CD14-positive monocyte (primary cell): ENCODE measurements at regions not wholly inside any gene's neighbourhood (a gene's known extent, or its start where the extent isn't known, plus 50 kb on each side); places are given as distances from the start of the nearest gene placed in this dataset.
"Not testable (repeated sequence)": the region's sequence is repeated elsewhere in the genome, so short reads cannot be mapped to it uniquely, and the experiment has no call there.

ENCODE experiments used
- DNase-seq, 3 donors: peaks; one replicate each; pipeline ENCODE4 v3.0.0-alpha.2; 2011 to 2022
- H2AFZ ChIP-seq: 2 replicates; pipeline ENCODE4 v1.6.0; 2012; ENCODE audit warnings: mild to moderate bottlenecking, low read depth, low read length, inconsistent platforms; ENCODE audit not compliant: insufficient read depth, poor library complexity, severe bottlenecking
- H3K27ac ChIP-seq, 2 donors: 1 replicate in 1 of 2; 2 replicates in 1 of 2; pipeline ENCODE4 v1.5.1; 2012 to 2013; ENCODE audit warnings: low read length in 2 of 2, control low read depth in 1 of 2, inconsistent platforms in 1 of 2, low read depth in 1 of 2, mild to moderate bottlenecking in 1 of 2
- H3K27me3 ChIP-seq, 2 donors: one replicate each; pipeline versions ENCODE4 v1.6.0 to v1.6.1; 2011 to 2013; ENCODE audit warnings: low read length in 2 of 2; ENCODE audit not compliant: control insufficient read depth in 2 of 2, insufficient read depth in 2 of 2
- H3K36me3 ChIP-seq, 2 donors: replicated peaks in 1 of 2; 1 replicate in 1 of 2; 2 replicates in 1 of 2; pipeline versions ENCODE4 v1.5.1 to v1.6.1; 2012 to 2013; ENCODE audit warnings: low read length in 2 of 2, control low read depth in 1 of 2, inconsistent platforms in 1 of 2, mild to moderate bottlenecking in 1 of 2; ENCODE audit not compliant: insufficient read depth in 2 of 2, control insufficient read depth in 1 of 2
- H3K4me1 ChIP-seq, 2 donors: 1 replicate in 1 of 2; 2 replicates in 1 of 2; pipeline versions ENCODE4 v1.5.1 to v1.6.1; 2012 to 2013; ENCODE audit warnings: low read length in 2 of 2, control low read depth in 1 of 2, inconsistent platforms in 1 of 2, mild to moderate bottlenecking in 1 of 2, moderate library complexity in 1 of 2; ENCODE audit not compliant: insufficient read depth in 2 of 2, control insufficient read depth in 1 of 2
- H3K4me2 ChIP-seq: replicated peaks from 2 replicates; pipeline ENCODE3; 2012; ENCODE audit warnings: low read length, moderate library complexity, mild to moderate bottlenecking; ENCODE audit not compliant: poor library complexity, severe bottlenecking; ENCODE audit errors: extremely low read depth
- H3K4me3 ChIP-seq, 3 experiments: fragments of 200-600 bp in 1 of 3; sonication (generic) in 1 of 3; replicated peaks in 1 of 3; 1 replicate in 2 of 3; 2 replicates in 1 of 3; pipeline ENCODE4 v1.5.1; 2011 to 2013; ENCODE audit warnings: low read length in 3 of 3, mild to moderate bottlenecking in 3 of 3, control low read depth in 2 of 3, low read depth in 2 of 3, inconsistent platforms in 1 of 3, moderate library complexity in 1 of 3
- H3K79me2 ChIP-seq: 2 replicates; pipeline ENCODE4 v1.6.0; 2012; ENCODE audit warnings: mild to moderate bottlenecking, control low read depth, inconsistent platforms, low read length, moderate library complexity; ENCODE audit not compliant: insufficient read depth
- H3K9ac ChIP-seq: 2 replicates; pipeline ENCODE4 v1.6.0; 2017; ENCODE audit warnings: low read length, mild to moderate bottlenecking; ENCODE audit not compliant: insufficient read depth, poor library complexity, severe bottlenecking
- H3K9me3 ChIP-seq, 2 donors: replicated peaks in 1 of 2; 1 replicate in 1 of 2; 2 replicates in 1 of 2; pipeline versions ENCODE4 v1.5.1 to v1.6.1; 2012 to 2013; ENCODE audit warnings: low read length in 2 of 2, control low read depth in 1 of 2; ENCODE audit not compliant: control insufficient read depth in 1 of 2, insufficient read depth in 1 of 2
- H4K20me1 ChIP-seq: 2 replicates; pipeline ENCODE4 v1.6.0; 2012; ENCODE audit warnings: mild to moderate bottlenecking, low read length, control low read depth, moderate library complexity; ENCODE audit not compliant: insufficient read depth
- H3K27ac Mint-ChIP-seq, 7 donors: one replicate each; pipeline ENCODE4 v1.8.0; 2020; ENCODE audit warnings: mild to moderate bottlenecking in 7 of 7, mixed read lengths in 7 of 7, moderate library complexity in 6 of 7, inconsistent platforms in 2 of 7
- H3K27me3 Mint-ChIP-seq, 3 donors: one replicate each; pipeline ENCODE4 v1.8.0; 2021 to 2022; ENCODE audit warnings: low read depth in 3 of 3, mild to moderate bottlenecking in 3 of 3, mixed read lengths in 3 of 3, moderate library complexity in 3 of 3, inconsistent platforms in 1 of 3
- H3K36me3 Mint-ChIP-seq, 2 donors: one replicate each; pipeline ENCODE4 v1.8.0; 2020; ENCODE audit warnings: mixed read lengths in 2 of 2, inconsistent platforms in 1 of 2, mild to moderate bottlenecking in 1 of 2
- H3K4me1 Mint-ChIP-seq: one replicate; pipeline ENCODE4 v1.8.0; 2020; ENCODE audit warnings: mild to moderate bottlenecking, mixed read lengths
- H3K4me3 Mint-ChIP-seq, 2 donors: one replicate each; pipeline ENCODE4 v1.8.0; 2020; ENCODE audit warnings: mild to moderate bottlenecking in 2 of 2, mixed read lengths in 2 of 2, moderate library complexity in 1 of 2
- H3K9me3 Mint-ChIP-seq, 7 donors: one replicate each; pipeline ENCODE4 v1.8.0; 2020 to 2022; ENCODE audit warnings: mixed read lengths in 7 of 7, mild to moderate bottlenecking in 6 of 7, moderate library complexity in 6 of 7, inconsistent platforms in 2 of 7
- CTCF ChIP-seq: fragments of 200-600 bp; IDR thresholded peaks from one replicate; pipeline ENCODE4 v1.8.0; 2022; ENCODE audit warnings: antibody characterized with exemption, mild to moderate bottlenecking
- WGBS: methylation state at CpG from one replicate; pipeline ENCODE4 v1.1.5; 2013; ENCODE audit warnings: missing lambda C conversion rate; ENCODE audit not compliant: insufficient coverage; 5-methylcytosine and 5-hydroxymethylcytosine counted together
- intact Hi-C, 2 donors: fragments of 100-400 bp; cut with micrococcal nuclease; formaldehyde crosslinking; loops; one replicate each; pipeline versions ENCODE4 v1.15.0 to v1.15.1; 2023

DNA sequence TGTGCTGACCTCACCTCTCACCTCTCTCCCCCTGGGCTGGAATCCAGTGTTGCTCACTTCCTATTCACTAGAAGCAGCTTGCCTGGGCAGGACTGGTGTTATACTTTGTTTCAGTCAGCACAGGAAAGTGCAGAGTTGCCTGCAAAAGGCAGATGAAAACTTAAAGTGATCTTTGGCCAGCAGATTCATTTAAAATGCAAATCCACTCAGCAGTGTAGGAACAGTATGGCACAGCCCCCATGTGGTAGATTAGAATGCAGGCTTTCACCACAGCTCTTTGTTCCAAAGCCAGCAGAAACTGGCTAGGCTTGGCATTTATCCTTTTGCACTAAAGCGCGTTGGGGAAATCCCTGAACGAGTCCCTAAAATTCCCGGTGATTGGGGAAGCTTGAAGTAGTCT is 301.2 kb downstream of the OR4C45 start:
- H3K4me1 ChIP-seq: no peaks in the 10 kb centered on the region
- no peak overlapping the region for H3K4me3 Mint-ChIP-seq
- no peak for DNase-seq
- no peaks in the 10 kb centered on the region for H3K79me2 ChIP-seq
- H3K36me3 Mint-ChIP-seq: no peaks in the 10 kb centered on the region
- TF ChIP-seq CTCF: no peak
- peaks cover 22 to 35% of the 10 kb centered on the region in 2 donors for H3K9me3 ChIP-seq
- WGBS: no CpG with 5 or more reads among the region's 4 CpGs
- H3K36me3 ChIP-seq: no peaks in the 10 kb centered on the region
- no peak overlapping the region for H3K4me3 ChIP-seq
- H4K20me1 ChIP-seq: no peaks in the 10 kb centered on the region
- intact Hi-C loops: no loop called here
- H3K9ac ChIP-seq: no peak overlapping the region
- H3K4me2 ChIP-seq: no peak overlapping the region
- H3K27ac Mint-ChIP-seq: no peak overlapping the region
- H3K9me3 Mint-ChIP-seq: peaks cover 11 to 61% (median 33%) of the 10 kb centered on the region in 7 donors
- no peak overlapping the region for H2AFZ ChIP-seq
- H3K4me1 Mint-ChIP-seq: no peaks in the 10 kb centered on the region
- no peaks in the 10 kb centered on the region for H3K27me3 Mint-ChIP-seq
- H3K27ac ChIP-seq: no peak overlapping the region
- no peaks in the 10 kb centered on the region for H3K27me3 ChIP-seq

- H4K20me1 ChIP-seq, H3K4me2 ChIP-seq, H3K4me3 Mint-ChIP-seq, intact Hi-C loops, H3K27me3 ChIP-seq, H3K4me1 Mint-ChIP-seq, H3K27me3 Mint-ChIP-seq, H3K9ac ChIP-seq, H3K4me3 ChIP-seq, H3K36me3 Mint-ChIP-seq, H3K36me3 ChIP-seq, H2AFZ ChIP-seq, H3K27ac ChIP-seq, H3K4me1 ChIP-seq, H3K27ac Mint-ChIP-seq, H3K79me2 ChIP-seq, DNase-seq: not testable (repeated sequence)
- peaks cover 11 to 26% of the 10 kb centered on the region in 2 donors for H3K9me3 ChIP-seq
- H3K9me3 Mint-ChIP-seq: peaks cover 10 to 42% (median 23%) of the 10 kb centered on the region in 7 donors
- WGBS: no CpG with 5 or more reads among the region's 1 CpG
These were observed 304.8 kb downstream of the OR4C45 start for GRCh38 chr11:50337432-50337831.

- intact Hi-C loops: not testable (repeated sequence)
- WGBS: no CpG with 5 or more reads among the region's 3 CpGs
These were observed 315.3 kb downstream of the OR4C45 start for GRCh38 chr11:50348018-50348417.

More at GRCh38 chr11:50348018-50348417, 315.3 kb downstream of the OR4C45 start:
- H3K36me3 ChIP-seq, H3K79me2 ChIP-seq, H3K9me3 ChIP-seq, H2AFZ ChIP-seq, DNase-seq, H3K4me1 Mint-ChIP-seq, H3K27me3 Mint-ChIP-seq, H3K9ac ChIP-seq, H3K27ac Mint-ChIP-seq, H3K4me3 Mint-ChIP-seq, H3K27ac ChIP-seq, H4K20me1 ChIP-seq, H3K4me1 ChIP-seq, H3K9me3 Mint-ChIP-seq, H3K4me2 ChIP-seq, H3K4me3 ChIP-seq, H3K36me3 Mint-ChIP-seq, H3K27me3 ChIP-seq: not testable (repeated sequence)
